ENCODE measurements at regions not wholly inside any gene's neighbourhood (a gene's known extent, or its start where the extent isn't known, plus 50 kb on each side); places are given as distances from the start of the nearest gene placed in this dataset.

DNA sequence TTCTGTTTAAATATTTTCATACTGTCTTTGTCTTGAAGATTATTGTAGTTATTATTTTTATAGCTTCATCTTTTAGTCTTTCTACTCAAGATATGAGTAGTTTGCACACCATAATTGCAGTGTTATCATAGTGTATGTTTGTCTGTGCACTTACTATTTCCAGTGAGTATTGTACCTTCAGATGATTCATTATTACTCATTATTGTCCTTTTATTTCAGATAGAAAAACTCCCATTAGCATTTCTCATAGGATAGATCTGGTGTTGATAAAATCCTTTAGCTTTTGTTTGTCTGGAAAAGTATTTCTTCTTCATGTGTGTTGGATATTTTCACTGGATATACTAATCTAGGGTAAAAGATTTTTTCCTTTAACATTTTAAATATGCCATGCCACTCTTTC, 646.2 kb upstream of the GRM3 start:
- ATAC-seq = no peak
- peaks cover 0 to 42% (median 18%) of the 10 kb centered on the region in 12 donors for H3K9me3 ChIP-seq
- H3K36me3 ChIP-seq = no peaks in the 10 kb centered on the region
- H3K27me3 ChIP-seq = no peaks in the 10 kb centered on the region
- no peaks in the 10 kb centered on the region for H3K4me1 ChIP-seq
- intact Hi-C loops (cut with DNase I) = no loop called here
- H3K4me3 ChIP-seq = no peak overlapping the region
- TF ChIP-seq, protein P1, sequence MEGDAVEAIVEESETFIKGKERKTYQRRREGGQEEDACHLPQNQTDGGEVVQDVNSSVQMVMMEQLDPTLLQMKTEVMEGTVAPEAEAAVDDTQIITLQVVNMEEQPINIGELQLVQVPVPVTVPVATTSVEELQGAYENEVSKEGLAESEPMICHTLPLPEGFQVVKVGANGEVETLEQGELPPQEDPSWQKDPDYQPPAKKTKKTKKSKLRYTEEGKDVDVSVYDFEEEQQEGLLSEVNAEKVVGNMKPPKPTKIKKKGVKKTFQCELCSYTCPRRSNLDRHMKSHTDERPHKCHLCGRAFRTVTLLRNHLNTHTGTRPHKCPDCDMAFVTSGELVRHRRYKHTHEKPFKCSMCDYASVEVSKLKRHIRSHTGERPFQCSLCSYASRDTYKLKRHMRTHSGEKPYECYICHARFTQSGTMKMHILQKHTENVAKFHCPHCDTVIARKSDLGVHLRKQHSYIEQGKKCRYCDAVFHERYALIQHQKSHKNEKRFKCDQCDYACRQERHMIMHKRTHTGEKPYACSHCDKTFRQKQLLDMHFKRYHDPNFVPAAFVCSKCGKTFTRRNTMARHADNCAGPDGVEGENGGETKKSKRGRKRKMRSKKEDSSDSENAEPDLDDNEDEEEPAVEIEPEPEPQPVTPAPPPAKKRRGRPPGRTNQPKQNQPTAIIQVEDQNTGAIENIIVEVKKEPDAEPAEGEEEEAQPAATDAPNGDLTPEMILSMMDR (IDR thresholded peaks at IDR 0.05) = no peak
- no peak for TF ChIP-seq POLR2A (IDR thresholded peaks at IDR 0.05)
- H3K27ac ChIP-seq = no peak overlapping the region
- DNase-seq = no peak

DNA sequence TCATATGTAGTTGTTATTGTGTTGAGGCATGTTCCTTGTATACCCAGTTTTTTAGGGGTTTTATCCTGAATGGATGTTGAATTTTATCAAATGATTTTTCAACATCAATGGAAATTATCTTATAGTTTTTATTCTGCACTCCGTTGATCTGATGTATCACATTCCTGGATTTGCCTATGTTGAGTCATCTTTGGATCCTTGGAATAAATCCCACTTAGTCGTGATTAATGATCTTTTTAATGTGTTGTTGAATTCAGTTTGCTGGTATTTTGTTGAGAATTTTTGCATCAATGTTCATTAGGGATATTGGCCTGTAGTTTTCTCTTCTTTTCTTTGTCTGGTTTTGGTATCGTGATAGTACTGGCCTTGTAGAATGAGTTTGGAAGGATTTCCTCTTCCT, 648.6 kb upstream of the GRM3 start:
- no peaks in the 10 kb centered on the region for H3K27me3 ChIP-seq
- DNase-seq (no peak), ATAC-seq (no peak)
- no peak overlapping the region for H3K4me3 ChIP-seq
- no peaks in the 10 kb centered on the region for H3K36me3 ChIP-seq
- TF ChIP-seq, protein P1 (IDR thresholded peaks at IDR 0.05) = no peak
- TF ChIP-seq POLR2A (IDR thresholded peaks at IDR 0.05) = no peak
- H3K4me1 ChIP-seq = no peaks in the 10 kb centered on the region
- intact Hi-C loops (cut with DNase I) = no loop called here
- WGBS, 4 donors = 67 to 75% (median 74%) methylated on average over 3 of the region's 3 CpGs
- peaks cover 0 to 19% (median 3%) of the 10 kb centered on the region in 12 donors for H3K9me3 ChIP-seq
- H3K27ac ChIP-seq = no peak overlapping the region

DNA sequence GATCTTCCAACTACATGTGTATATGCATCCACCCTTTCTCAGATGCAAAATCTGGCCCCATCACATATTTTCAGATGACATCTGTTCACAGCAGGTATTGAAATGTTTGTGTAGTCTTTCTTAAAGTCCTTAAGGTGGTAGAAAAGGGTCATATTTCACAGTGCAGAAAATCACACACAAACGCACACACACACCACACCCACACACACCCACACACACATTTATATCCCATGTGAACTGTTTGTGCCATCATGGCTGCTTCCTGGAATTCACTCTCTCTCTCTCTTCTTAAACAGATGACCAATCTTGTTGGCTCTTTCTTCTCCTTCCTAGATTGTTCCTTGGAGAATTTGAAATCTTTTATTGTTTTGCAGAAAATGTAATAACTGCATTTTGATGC, 663.0 kb upstream of the GRM3 start:
- 56 to 77% (median 62%) methylated on average over 1 of the region's 1 CpG for WGBS, 4 donors
- Histone ChIP-seq H3K27ac (no peak overlapping the region), H3K9me3 (peaks cover 0 to 4% (median 0%) of the 10 kb centered on the region in 12 donors), H3K4me1 (no peaks in the 10 kb centered on the region), H3K36me3 (no peaks in the 10 kb centered on the region), H3K4me3 (no peak overlapping the region), H3K27me3 (no peaks in the 10 kb centered on the region)
- intact Hi-C loops (cut with DNase I) = no loop called here
- ATAC-seq = no peak
- TF ChIP-seq POLR2A (IDR thresholded peaks at IDR 0.05) = no peak
- TF ChIP-seq, protein P1 (IDR thresholded peaks at IDR 0.05) = no peak
- no peak for DNase-seq

DNA sequence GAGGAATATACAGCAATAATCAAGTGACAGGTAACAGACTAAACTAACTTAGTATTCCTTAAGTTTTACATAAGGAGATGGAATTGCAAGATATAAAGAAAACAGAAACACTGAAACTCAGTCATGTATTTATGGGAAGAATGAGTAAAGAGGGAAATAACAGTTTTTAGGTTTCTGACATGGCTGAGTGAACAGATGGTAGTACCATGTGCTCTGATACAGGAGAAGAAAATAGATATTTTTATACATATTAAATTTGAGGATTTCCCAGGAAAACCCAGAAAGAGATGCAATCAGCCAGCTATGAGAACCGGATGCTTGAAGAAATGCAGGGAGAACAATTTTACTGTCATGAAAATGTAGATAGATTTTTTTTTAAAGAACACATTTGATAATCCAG, 669.5 kb upstream of the GRM3 start:
- H3K4me1 ChIP-seq = no peaks in the 10 kb centered on the region
- 56 to 79% (median 64%) methylated on average over 1 of the region's 1 CpG for WGBS, 4 donors
- no peaks in the 10 kb centered on the region for H3K36me3 ChIP-seq
- DNase-seq (no peak), ATAC-seq (no peak)
- H3K4me3 ChIP-seq = no peak overlapping the region
- TF ChIP-seq, protein P1 (IDR thresholded peaks at IDR 0.05) = no peak
- TF ChIP-seq POLR2A (IDR thresholded peaks at IDR 0.05) = no peak
- no peaks in the 10 kb centered on the region for H3K27me3 ChIP-seq
- H3K9me3 ChIP-seq = peaks cover 0 to 4% (median 0%) of the 10 kb centered on the region in 12 donors
- no peak overlapping the region for H3K27ac ChIP-seq
- intact Hi-C loops (cut with DNase I) = no loop called here

All from heart left ventricle (tissue), 16 donors.